IMR-90 (cell line): ENCODE measurements at regions not wholly inside any gene's neighbourhood (a gene's known extent, or its start where the extent isn't known, plus 50 kb on each side); places are given as distances from the start of the nearest gene placed in this dataset.

Source experiments
- ATAC-seq: fragments of 200-7000 bp; cut with Tn5 transposase; 2 replicates; pipeline ENCODE4 v1.9.1; 2020; ENCODE audit warnings: low read depth, mild to moderate bottlenecking, moderate library complexity
- BruUV-seq: library from RNA; stranded (reverse); fragments of 400-500 nt; replicated peaks from 2 replicates; lab custom pipeline; 2021; lab: Mats Ljungman, UMichigan
- CTCF ChIA-PET: fragments of 300-600 bp; formaldehyde crosslinking; extraction: SDS; loops from one replicate; lab custom pipeline; 2021; ENCODE audit warnings: antibody characterized with exemption; lab: Yijun Ruan, JAX
- POLR2A ChIA-PET: fragments of 300-600 bp; sonication (Branson Sonifier 250); formaldehyde crosslinking; loops from one replicate; lab custom pipeline; 2022; ENCODE audit warnings: antibody characterized with exemption; ENCODE audit not compliant: unreplicated experiment; lab: Charles Lee
- DNase-seq: peaks from one replicate; pipeline ENCODE4 v3.0.0; 2013
- H2AFZ ChIP-seq: replicated peaks from 2 replicates; pipeline ENCODE3; 2013; ENCODE audit warnings: low read length, mild to moderate bottlenecking; ENCODE audit not compliant: poor library complexity
- H2AK5ac ChIP-seq: 2 replicates; pipeline ENCODE4 v1.6.1; 2013; ENCODE audit warnings: low read depth, low read length, inconsistent platforms
- H2AK9ac ChIP-seq: replicated peaks from 2 replicates; pipeline ENCODE3; 2013; ENCODE audit warnings: mild to moderate bottlenecking, low read depth, low read length, moderate library complexity; ENCODE audit not compliant: poor library complexity
- H2BK120ac ChIP-seq: 2 replicates; pipeline ENCODE4 v1.6.1; 2013; ENCODE audit warnings: low read depth, low read length, inconsistent platforms
- H2BK15ac ChIP-seq: 3 replicates; pipeline ENCODE4 v1.6.1; 2013; ENCODE audit warnings: low read depth, low read length, inconsistent platforms
- H2BK20ac ChIP-seq: 2 replicates; pipeline ENCODE4 v1.6.1; 2013; ENCODE audit warnings: low read depth, mild to moderate bottlenecking, inconsistent platforms, low read length, moderate library complexity
- H2BK5ac ChIP-seq: 2 replicates; pipeline ENCODE4 v1.6.1; 2013; ENCODE audit warnings: mild to moderate bottlenecking, low read depth, low read length, inconsistent platforms; ENCODE audit not compliant: poor library complexity, severe bottlenecking
- H3K14ac ChIP-seq: replicated peaks from 2 replicates; pipeline ENCODE4 v1.6.1; 2013; ENCODE audit warnings: low read depth, low read length, inconsistent platforms
- H3K18ac ChIP-seq: 2 replicates; pipeline ENCODE4 v1.6.1; 2013; ENCODE audit warnings: low read depth, low read length, control low read depth
- H3K23ac ChIP-seq: 2 replicates; pipeline ENCODE4 v1.6.1; 2013; ENCODE audit warnings: low read depth, low read length, inconsistent platforms
- H3K27ac ChIP-seq: 2 replicates; pipeline ENCODE4 v1.5.1; 2013; ENCODE audit warnings: mild to moderate bottlenecking, control low read depth, low read length; ENCODE audit not compliant: insufficient read depth
- H3K27me3 ChIP-seq: 2 replicates; pipeline ENCODE4 v1.6.1; 2013; ENCODE audit warnings: low read length; ENCODE audit not compliant: control insufficient read depth, insufficient read depth
- H3K36me3 ChIP-seq: 2 replicates; pipeline ENCODE4 v1.6.1; 2013; ENCODE audit warnings: low read length, mixed read lengths; ENCODE audit not compliant: control insufficient read depth, insufficient read depth
- H3K4ac ChIP-seq: 2 replicates; pipeline ENCODE4 v1.6.1; 2013; ENCODE audit warnings: low read depth, low read length, inconsistent platforms
- H3K4me1 ChIP-seq: 2 replicates; pipeline ENCODE4 v1.6.1; 2013; ENCODE audit warnings: low read length, mixed read lengths; ENCODE audit not compliant: control insufficient read depth, insufficient read depth
- H3K4me2 ChIP-seq: 2 replicates; pipeline ENCODE4 v1.6.1; 2013; ENCODE audit warnings: low read depth, mild to moderate bottlenecking, control low read depth, low read length, moderate library complexity
- H3K4me3 ChIP-seq: 2 replicates; pipeline ENCODE4 v1.5.1; 2013; ENCODE audit warnings: low read depth, mild to moderate bottlenecking, control low read depth, low read length, moderate library complexity; ENCODE audit not compliant: insufficient read depth
- H3K56ac ChIP-seq: 2 replicates; pipeline ENCODE4 v1.6.1; 2013; ENCODE audit warnings: low read length, inconsistent platforms; ENCODE audit not compliant: insufficient read depth; ENCODE audit errors: extremely low read depth
- H3K79me1 ChIP-seq, 2 experiments: 2 replicates each; pipeline ENCODE4 v1.6.1; 2013; ENCODE audit warnings: low read length in 2 of 2, inconsistent platforms in 1 of 2, low read depth in 1 of 2
- H3K9ac ChIP-seq: 2 replicates; pipeline ENCODE4 v1.6.1; 2013; ENCODE audit warnings: low read depth, low read length, control low read depth
- H3K9me1 ChIP-seq: 2 replicates; pipeline ENCODE4 v1.6.1; 2013; ENCODE audit warnings: low read length, inconsistent platforms; ENCODE audit not compliant: insufficient read depth
- H3K9me3 ChIP-seq: 2 replicates; pipeline ENCODE4 v1.6.1; 2013; ENCODE audit warnings: low read length; ENCODE audit not compliant: control insufficient read depth, insufficient read depth
- H4K20me1 ChIP-seq: 2 replicates; pipeline ENCODE4 v1.6.1; 2013; ENCODE audit warnings: low read length, inconsistent platforms; ENCODE audit not compliant: insufficient read depth
- H4K5ac ChIP-seq: 2 replicates; pipeline ENCODE4 v1.6.1; 2013; ENCODE audit warnings: mild to moderate bottlenecking, low read depth, low read length, control low read depth
- H4K8ac ChIP-seq, 2 experiments: 2 replicates each; pipeline ENCODE4 v1.6.1; 2013; ENCODE audit warnings: low read depth in 2 of 2, low read length in 2 of 2, control low read depth in 1 of 2, inconsistent platforms in 1 of 2
- H4K91ac ChIP-seq: 2 replicates; pipeline ENCODE4 v1.6.1; 2013; ENCODE audit warnings: low read depth, low read length, inconsistent platforms; ENCODE audit not compliant: insufficient read depth
- BHLHE40 ChIP-seq: fragments of 150-350 bp; IDR thresholded peaks from 2 replicates; pipeline ENCODE4 v1.6.1; 2016; ENCODE audit warnings: mild to moderate bottlenecking, low read depth, low read length
- CHD1 ChIP-seq: IDR thresholded peaks from 2 replicates; pipeline ENCODE4 v1.6.1; 2012; ENCODE audit warnings: low read depth, low read length, improper control_type of control experiment
- CTCF ChIP-seq: conservative IDR thresholded peaks from 2 replicates; pipeline ENCODE4 v1.5.1; 2012; ENCODE audit warnings: mild to moderate bottlenecking, low read depth, low read length, improper control_type of control experiment
- ELK1 ChIP-seq: fragments of 150-350 bp; IDR thresholded peaks from 2 replicates; pipeline ENCODE4 v1.6.1; 2016; ENCODE audit warnings: low read depth, mild to moderate bottlenecking, low read length, moderate library complexity, borderline replicate concordance
- MAZ ChIP-seq: IDR thresholded peaks from 2 replicates; pipeline ENCODE4 v1.6.1; 2012; ENCODE audit warnings: low read depth, mild to moderate bottlenecking, low read length, improper control_type of control experiment, moderate library complexity, borderline replicate concordance
- NFE2L2 ChIP-seq: fragments of 150-350 bp; IDR thresholded peaks from 2 replicates; pipeline ENCODE4 v1.6.1; 2016; ENCODE audit warnings: low read depth, mild to moderate bottlenecking, low read length
- POLR2A ChIP-seq: IDR thresholded peaks from 2 replicates; pipeline ENCODE4 v1.6.1; 2012; ENCODE audit warnings: mild to moderate bottlenecking, low read depth, low read length
- RAD21 ChIP-seq: IDR thresholded peaks from 2 replicates; pipeline ENCODE4 v1.6.1; 2012; ENCODE audit warnings: low read length, improper control_type of control experiment
- RCOR1 ChIP-seq: IDR thresholded peaks from 2 replicates; pipeline ENCODE4 v1.6.1; 2012; ENCODE audit warnings: mild to moderate bottlenecking, low read length, improper control_type of control experiment; ENCODE audit not compliant: insufficient replicate concordance
- SMC3 ChIP-seq: fragments of 150-350 bp; IDR thresholded peaks from 2 replicates; pipeline ENCODE4 v1.6.1; 2016; ENCODE audit warnings: low read depth, mild to moderate bottlenecking, antibody characterized with exemption, low read length, moderate library complexity
- USF2 ChIP-seq: fragments of 150-350 bp; IDR thresholded peaks from 2 replicates; pipeline ENCODE4 v1.6.1; 2017; ENCODE audit warnings: mild to moderate bottlenecking, antibody characterized with exemption, low read length, low read depth
- dilution Hi-C: fragments of 300-500 bp; cut with HindIII; formaldehyde crosslinking; loops from one replicate; pipeline ENCODE4 v1.14.3; 2018; ENCODE audit warnings: low sequenced_read_pairs; ENCODE audit not compliant: unreplicated experiment
- in situ Hi-C: fragments of 300-500 bp; cut with MboI; formaldehyde crosslinking; loops from 3 replicates; pipeline ENCODE4 v1.14.3; 2019; ENCODE audit warnings: low sequenced_read_pairs, inconsistent platforms, mixed read lengths
- intact Hi-C: fragments of 100-400 bp; cut with micrococcal nuclease; formaldehyde crosslinking; loops from 2 replicates; pipeline ENCODE4 v1.10.0; 2022

GRCh38 chr1:227459326-227459841, 104.0 kb upstream of the ZNF678 start:
- H3K4me3 ChIP-seq, result no peak overlapping the region
- ChIA-PET POLR2A (no interaction called here), CTCF (interaction anchor here (0.6 to 2.0 kb wide), 2 partner anchors 10 to 494 kb away, joined by 3 to 4 read pairs; no protein-coding TSS in a partner anchor)
- H2BK5ac ChIP-seq, result no peak overlapping the region
- H3K23ac ChIP-seq, result no peak overlapping the region
- TF ChIP-seq POLR2A (no peak), ELK1 (no peak), CHD1 (no peak), RCOR1 (no peak), CTCF (no peak), SMC3 (no peak), USF2 (no peak), MAZ (no peak), BHLHE40 (no peak), NFE2L2 (no peak), RAD21 (no peak)
- H3K4me1 ChIP-seq, result no peaks in the 10 kb centered on the region
- no peak overlapping the region for H3K4me2 ChIP-seq
- DNase-seq (no peak), ATAC-seq (peak; percentile 89)
- no peak overlapping the region for H2BK120ac ChIP-seq
- no peak overlapping the region for H4K8ac ChIP-seq
- no peaks in the 10 kb centered on the region for H3K36me3 ChIP-seq
- H3K14ac ChIP-seq, result no peak overlapping the region
- no peaks in the 10 kb centered on the region for H3K79me1 ChIP-seq
- dilution Hi-C loops, result no loop called here
- H3K9me1 ChIP-seq, result no peaks in the 10 kb centered on the region
- BruUV-seq, result no TSS peak
- H2AFZ ChIP-seq, result no peak overlapping the region
- H3K9ac ChIP-seq, result no peak overlapping the region
- no peak overlapping the region for H2AK9ac ChIP-seq
- intact Hi-C loops, result no loop called here
- H2AK5ac ChIP-seq, result no peak overlapping the region
- no peak overlapping the region for H3K27ac ChIP-seq
- no peak overlapping the region for H2BK20ac ChIP-seq
- no peaks in the 10 kb centered on the region for H3K9me3 ChIP-seq
- no peak overlapping the region for H4K91ac ChIP-seq
- H3K27me3 ChIP-seq, result peaks cover 7% of the 10 kb centered on the region
- H4K5ac ChIP-seq, result no peak overlapping the region
- H4K20me1 ChIP-seq, result no peaks in the 10 kb centered on the region
- no peak overlapping the region for H3K18ac ChIP-seq
- H3K56ac ChIP-seq, result no peak overlapping the region
- in situ Hi-C loops, result no loop called here
- H3K4ac ChIP-seq, result no peak overlapping the region
- H2BK15ac ChIP-seq, result no peak overlapping the region
